ENCODE measurements at regions not wholly inside any gene's neighbourhood (a gene's known extent, or its start where the extent isn't known, plus 50 kb on each side); places are given as distances from the start of the nearest gene placed in this dataset.

DNA sequence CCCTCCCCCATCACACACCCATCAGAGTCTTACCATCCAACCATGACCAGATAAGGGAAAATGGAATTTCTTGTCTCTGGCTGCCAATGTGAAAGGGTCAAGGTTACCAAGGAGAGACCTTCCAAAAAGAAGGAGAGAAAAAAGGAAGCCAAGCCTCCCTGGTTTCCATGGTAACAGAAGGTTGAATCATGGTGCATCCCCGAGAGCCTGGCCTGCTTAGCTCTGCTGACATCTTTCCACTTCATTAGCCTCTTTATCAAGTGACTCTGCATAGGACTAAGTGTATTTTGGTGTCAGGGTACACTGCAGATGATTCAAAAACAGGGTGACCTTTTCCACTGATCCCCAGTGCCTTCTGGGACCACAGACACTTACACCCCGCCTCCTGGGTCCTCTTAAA is 225.7 kb upstream of the PPP2R3A start:
- TF ChIP-seq, protein P1, sequence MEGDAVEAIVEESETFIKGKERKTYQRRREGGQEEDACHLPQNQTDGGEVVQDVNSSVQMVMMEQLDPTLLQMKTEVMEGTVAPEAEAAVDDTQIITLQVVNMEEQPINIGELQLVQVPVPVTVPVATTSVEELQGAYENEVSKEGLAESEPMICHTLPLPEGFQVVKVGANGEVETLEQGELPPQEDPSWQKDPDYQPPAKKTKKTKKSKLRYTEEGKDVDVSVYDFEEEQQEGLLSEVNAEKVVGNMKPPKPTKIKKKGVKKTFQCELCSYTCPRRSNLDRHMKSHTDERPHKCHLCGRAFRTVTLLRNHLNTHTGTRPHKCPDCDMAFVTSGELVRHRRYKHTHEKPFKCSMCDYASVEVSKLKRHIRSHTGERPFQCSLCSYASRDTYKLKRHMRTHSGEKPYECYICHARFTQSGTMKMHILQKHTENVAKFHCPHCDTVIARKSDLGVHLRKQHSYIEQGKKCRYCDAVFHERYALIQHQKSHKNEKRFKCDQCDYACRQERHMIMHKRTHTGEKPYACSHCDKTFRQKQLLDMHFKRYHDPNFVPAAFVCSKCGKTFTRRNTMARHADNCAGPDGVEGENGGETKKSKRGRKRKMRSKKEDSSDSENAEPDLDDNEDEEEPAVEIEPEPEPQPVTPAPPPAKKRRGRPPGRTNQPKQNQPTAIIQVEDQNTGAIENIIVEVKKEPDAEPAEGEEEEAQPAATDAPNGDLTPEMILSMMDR (conservative IDR thresholded peaks at IDR 0.05; ENCODE audit: low read length) = no peak
- no peak for TF ChIP-seq EZH2phosphoT487 (IDR thresholded peaks at IDR 0.05; ENCODE audit: borderline replicate concordance)
- H3K4me1 ChIP-seq (ENCODE audit: insufficient read depth, low read length, poor library complexity, severe bottlenecking) = no peaks in the 10 kb centered on the region
- H3K4me3 ChIP-seq (ENCODE audit: low read length, poor library complexity, severe bottlenecking) = no peak overlapping the region
- no peak overlapping the region for H3K4me2 ChIP-seq (ENCODE audit: low read depth, low read length, poor library complexity, severe bottlenecking)
- H3K9me2 ChIP-seq (replicated peaks; ENCODE audit: low read depth, low read length) = no peaks in the 10 kb centered on the region
- no peaks in the 10 kb centered on the region for H3F3A ChIP-seq (ENCODE audit: low read depth)
- no peak overlapping the region for H2AFZ ChIP-seq (ENCODE audit: low read length)
- no peaks in the 10 kb centered on the region for H3K36me3 ChIP-seq (ENCODE audit: insufficient read depth, low read length)
- H3K9ac ChIP-seq (ENCODE audit: low read depth, low read length, poor library complexity, severe bottlenecking) = no peak overlapping the region
- H3K9me3 ChIP-seq (ENCODE audit: insufficient read depth, low read depth, low read length) = no peaks in the 10 kb centered on the region; the same call in 1 of the 2 replicates
- H4K20me1 ChIP-seq (ENCODE audit: insufficient read depth, low read length, poor library complexity, severe bottlenecking) = no peaks in the 10 kb centered on the region
- H3K79me2 ChIP-seq (ENCODE audit: insufficient read depth, low read length) = no peaks in the 10 kb centered on the region
- H3K27me3 ChIP-seq (ENCODE audit: insufficient read depth, low read length, poor library complexity, severe bottlenecking) = no peaks in the 10 kb centered on the region

DNA sequence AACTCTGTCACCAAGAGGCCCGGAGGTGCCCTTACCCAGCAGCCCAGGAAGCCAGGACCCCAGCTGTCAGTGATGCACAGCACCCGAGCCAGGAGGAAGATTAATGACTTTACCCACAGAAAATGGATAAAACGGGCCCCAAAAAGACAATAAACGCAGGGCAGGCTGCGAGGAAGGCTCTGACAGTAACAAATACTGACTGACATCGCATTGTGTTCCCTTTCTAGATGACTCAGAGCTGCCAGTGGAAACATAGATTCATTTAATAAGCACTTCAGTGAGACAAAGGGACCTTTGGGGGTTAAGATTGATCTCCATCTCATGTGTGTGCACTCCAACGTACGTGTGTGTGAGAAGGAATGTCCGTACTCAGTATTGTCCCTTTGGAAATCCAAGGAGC is 225.3 kb upstream of the PPP2R3A start:
- Histone ChIP-seq H3K9me3 (ENCODE audit: insufficient read depth, low read depth, low read length) (no peaks in the 10 kb centered on the region; the same call in 1 of the 2 replicates), H3K4me2 (ENCODE audit: low read depth, low read length, poor library complexity, severe bottlenecking) (no peak overlapping the region)
- TF ChIP-seq, protein P1 (conservative IDR thresholded peaks at IDR 0.05; ENCODE audit: low read length) = no peak
- TF ChIP-seq EZH2phosphoT487 (IDR thresholded peaks at IDR 0.05; ENCODE audit: borderline replicate concordance) = no peak

DNA sequence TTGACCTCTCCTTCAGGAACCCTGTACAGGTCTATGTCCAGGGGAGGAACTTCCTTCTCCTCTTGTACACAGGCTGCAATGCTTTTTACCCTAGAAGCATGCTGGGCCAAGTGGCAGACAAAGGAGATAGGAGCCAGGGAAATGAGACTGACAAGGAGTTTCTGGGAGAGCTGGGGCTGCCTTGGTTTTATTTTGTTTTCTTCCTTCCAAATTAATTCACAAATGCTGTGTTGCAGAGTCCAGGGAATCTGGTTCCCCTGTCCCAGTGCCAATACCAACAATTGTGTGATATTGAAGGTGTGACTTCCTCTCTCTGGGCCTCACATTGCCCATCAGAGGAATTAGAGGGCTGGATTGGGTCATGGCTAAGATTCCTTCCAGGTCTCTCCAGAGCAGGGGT is 224.8 kb upstream of the PPP2R3A start:
- Histone ChIP-seq H3K9ac (ENCODE audit: low read depth, low read length, poor library complexity, severe bottlenecking) (no peak overlapping the region), H3K27me3 (ENCODE audit: insufficient read depth, low read length, poor library complexity, severe bottlenecking) (no peaks in the 10 kb centered on the region), H3K4me2 (ENCODE audit: low read depth, low read length, poor library complexity, severe bottlenecking) (no peak overlapping the region), H3K79me2 (ENCODE audit: insufficient read depth, low read length) (no peaks in the 10 kb centered on the region), H3K9me3 (ENCODE audit: insufficient read depth, low read depth, low read length) (no peaks in the 10 kb centered on the region), H3F3A (ENCODE audit: low read depth) (no peaks in the 10 kb centered on the region), H3K9me2 (replicated peaks; ENCODE audit: low read depth, low read length) (no peaks in the 10 kb centered on the region), H2AFZ (ENCODE audit: low read length) (no peak overlapping the region), H3K4me3 (ENCODE audit: low read length, poor library complexity, severe bottlenecking) (no peak overlapping the region), H3K36me3 (ENCODE audit: insufficient read depth, low read length) (no peaks in the 10 kb centered on the region), H3K4me1 (ENCODE audit: insufficient read depth, low read length, poor library complexity, severe bottlenecking) (no peaks in the 10 kb centered on the region), H4K20me1 (ENCODE audit: insufficient read depth, low read length, poor library complexity, severe bottlenecking) (no peaks in the 10 kb centered on the region)
- TF ChIP-seq, protein P1 (conservative IDR thresholded peaks at IDR 0.05; ENCODE audit: low read length) = no peak
- no peak for TF ChIP-seq EZH2phosphoT487 (IDR thresholded peaks at IDR 0.05; ENCODE audit: borderline replicate concordance)

More for the DNA sequence above, 225.3 kb upstream of the PPP2R3A start:
- Histone ChIP-seq H3K4me1 (ENCODE audit: insufficient read depth, low read length, poor library complexity, severe bottlenecking) (no peaks in the 10 kb centered on the region), H3K36me3 (ENCODE audit: insufficient read depth, low read length) (no peaks in the 10 kb centered on the region), H3K4me3 (ENCODE audit: low read length, poor library complexity, severe bottlenecking) (no peak overlapping the region), H4K20me1 (ENCODE audit: insufficient read depth, low read length, poor library complexity, severe bottlenecking) (no peaks in the 10 kb centered on the region), H3F3A (ENCODE audit: low read depth) (no peaks in the 10 kb centered on the region), H3K9me2 (replicated peaks; ENCODE audit: low read depth, low read length) (no peaks in the 10 kb centered on the region), H3K27me3 (ENCODE audit: insufficient read depth, low read length, poor library complexity, severe bottlenecking) (no peaks in the 10 kb centered on the region), H3K9ac (ENCODE audit: low read depth, low read length, poor library complexity, severe bottlenecking) (no peak overlapping the region), H2AFZ (ENCODE audit: low read length) (no peak overlapping the region), H3K79me2 (ENCODE audit: insufficient read depth, low read length) (no peaks in the 10 kb centered on the region)

All from Loucy (cell line).